Neural cell (in vitro differentiated cells): ENCODE measurements at regions not wholly inside any gene's neighbourhood (a gene's known extent, or its start where the extent isn't known, plus 50 kb on each side); places are given as distances from the start of the nearest gene placed in this dataset.

Source experiments
- EP300 ChIP-seq: fragments of 450-650 bp; conservative IDR thresholded peaks from 2 replicates; pipeline ENCODE4 v1.6.1; 2014; ENCODE audit warnings: antibody characterized with exemption, mild to moderate bottlenecking, moderate library complexity; ENCODE audit not compliant: poor library complexity, severe bottlenecking
- EZH2 ChIP-seq: fragments of 200-600, 300-800 bp; shearing (Covaris generic), sonication (generic); IDR thresholded peaks from 2 replicates; pipeline ENCODE4 v1.6.1; 2014; ENCODE audit warnings: antibody characterized with exemption, low read length, borderline replicate concordance, mild to moderate bottlenecking; ENCODE audit not compliant: insufficient read depth, poor library complexity, severe bottlenecking
- MXI1 ChIP-seq: fragments of 450-650 bp; conservative IDR thresholded peaks from 2 replicates; pipeline ENCODE4 v1.6.1; 2014; ENCODE audit warnings: antibody characterized with exemption, mild to moderate bottlenecking; ENCODE audit not compliant: poor library complexity, severe bottlenecking
- POLR2AphosphoS5 ChIP-seq: IDR thresholded peaks from 2 replicates; pipeline ENCODE4 v1.6.1; 2012
- RAD21 ChIP-seq: fragments of 450-650 bp; conservative IDR thresholded peaks from 2 replicates; pipeline ENCODE4 v1.6.1; 2014; ENCODE audit warnings: antibody characterized with exemption, mild to moderate bottlenecking, moderate library complexity
- SMC3 ChIP-seq: fragments of 450-650 bp; conservative IDR thresholded peaks from 2 replicates; pipeline ENCODE4 v1.6.1; 2014; ENCODE audit warnings: antibody characterized with exemption, mild to moderate bottlenecking, moderate library complexity; ENCODE audit not compliant: poor library complexity
- TAF1 ChIP-seq: IDR thresholded peaks from 2 replicates; pipeline ENCODE4 v1.6.1; 2012; ENCODE audit warnings: low read depth
- TF ChIP-seq, protein P1 (sequence below): fragments of 450-650 bp; IDR thresholded peaks from 2 replicates; pipeline ENCODE4 v1.5.1; 2014; ENCODE audit warnings: antibody characterized with exemption, mild to moderate bottlenecking, moderate library complexity; ENCODE audit not compliant: poor library complexity, severe bottlenecking
- TF ChIP-seq, protein P2 (sequence below): IDR thresholded peaks from 2 replicates; pipeline ENCODE4 v1.6.1; 2012; ENCODE audit warnings: borderline replicate concordance

DNA sequence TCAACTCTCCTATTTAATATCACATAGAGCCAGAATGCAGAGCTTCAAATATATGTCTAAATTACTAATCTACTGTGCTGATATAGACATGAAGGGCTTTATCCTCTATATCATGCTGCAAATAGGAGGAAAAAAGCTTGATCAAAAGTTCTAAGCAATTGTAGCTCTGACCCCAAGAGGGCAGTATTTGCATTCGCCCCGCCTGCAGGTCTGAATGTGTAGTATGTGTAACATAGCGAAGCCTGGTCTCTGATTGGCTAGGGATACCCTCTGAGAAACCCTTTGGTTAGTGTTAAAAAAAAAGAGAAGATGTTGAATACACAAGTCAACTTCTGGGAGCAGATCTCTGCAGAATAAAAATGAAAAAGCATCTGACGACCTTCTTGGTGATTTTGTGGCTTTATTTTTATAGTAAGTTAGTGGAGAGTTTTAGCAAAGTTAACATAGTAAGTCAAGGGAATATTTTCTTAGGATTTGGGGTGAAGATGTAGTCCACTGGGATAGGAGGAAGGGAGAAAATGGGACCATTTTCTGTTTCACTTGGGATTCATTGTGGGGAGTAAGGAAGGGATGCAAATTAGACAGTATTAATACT lies 151.6 kb upstream of the OR4E1 start:
- no peak for TF ChIP-seq RAD21
- no peak for TF ChIP-seq EZH2
- no peak for TF ChIP-seq TAF1
- TF ChIP-seq, protein P1, sequence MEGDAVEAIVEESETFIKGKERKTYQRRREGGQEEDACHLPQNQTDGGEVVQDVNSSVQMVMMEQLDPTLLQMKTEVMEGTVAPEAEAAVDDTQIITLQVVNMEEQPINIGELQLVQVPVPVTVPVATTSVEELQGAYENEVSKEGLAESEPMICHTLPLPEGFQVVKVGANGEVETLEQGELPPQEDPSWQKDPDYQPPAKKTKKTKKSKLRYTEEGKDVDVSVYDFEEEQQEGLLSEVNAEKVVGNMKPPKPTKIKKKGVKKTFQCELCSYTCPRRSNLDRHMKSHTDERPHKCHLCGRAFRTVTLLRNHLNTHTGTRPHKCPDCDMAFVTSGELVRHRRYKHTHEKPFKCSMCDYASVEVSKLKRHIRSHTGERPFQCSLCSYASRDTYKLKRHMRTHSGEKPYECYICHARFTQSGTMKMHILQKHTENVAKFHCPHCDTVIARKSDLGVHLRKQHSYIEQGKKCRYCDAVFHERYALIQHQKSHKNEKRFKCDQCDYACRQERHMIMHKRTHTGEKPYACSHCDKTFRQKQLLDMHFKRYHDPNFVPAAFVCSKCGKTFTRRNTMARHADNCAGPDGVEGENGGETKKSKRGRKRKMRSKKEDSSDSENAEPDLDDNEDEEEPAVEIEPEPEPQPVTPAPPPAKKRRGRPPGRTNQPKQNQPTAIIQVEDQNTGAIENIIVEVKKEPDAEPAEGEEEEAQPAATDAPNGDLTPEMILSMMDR, result no peak
- no peak for TF ChIP-seq POLR2AphosphoS5
- TF ChIP-seq, protein P2, sequence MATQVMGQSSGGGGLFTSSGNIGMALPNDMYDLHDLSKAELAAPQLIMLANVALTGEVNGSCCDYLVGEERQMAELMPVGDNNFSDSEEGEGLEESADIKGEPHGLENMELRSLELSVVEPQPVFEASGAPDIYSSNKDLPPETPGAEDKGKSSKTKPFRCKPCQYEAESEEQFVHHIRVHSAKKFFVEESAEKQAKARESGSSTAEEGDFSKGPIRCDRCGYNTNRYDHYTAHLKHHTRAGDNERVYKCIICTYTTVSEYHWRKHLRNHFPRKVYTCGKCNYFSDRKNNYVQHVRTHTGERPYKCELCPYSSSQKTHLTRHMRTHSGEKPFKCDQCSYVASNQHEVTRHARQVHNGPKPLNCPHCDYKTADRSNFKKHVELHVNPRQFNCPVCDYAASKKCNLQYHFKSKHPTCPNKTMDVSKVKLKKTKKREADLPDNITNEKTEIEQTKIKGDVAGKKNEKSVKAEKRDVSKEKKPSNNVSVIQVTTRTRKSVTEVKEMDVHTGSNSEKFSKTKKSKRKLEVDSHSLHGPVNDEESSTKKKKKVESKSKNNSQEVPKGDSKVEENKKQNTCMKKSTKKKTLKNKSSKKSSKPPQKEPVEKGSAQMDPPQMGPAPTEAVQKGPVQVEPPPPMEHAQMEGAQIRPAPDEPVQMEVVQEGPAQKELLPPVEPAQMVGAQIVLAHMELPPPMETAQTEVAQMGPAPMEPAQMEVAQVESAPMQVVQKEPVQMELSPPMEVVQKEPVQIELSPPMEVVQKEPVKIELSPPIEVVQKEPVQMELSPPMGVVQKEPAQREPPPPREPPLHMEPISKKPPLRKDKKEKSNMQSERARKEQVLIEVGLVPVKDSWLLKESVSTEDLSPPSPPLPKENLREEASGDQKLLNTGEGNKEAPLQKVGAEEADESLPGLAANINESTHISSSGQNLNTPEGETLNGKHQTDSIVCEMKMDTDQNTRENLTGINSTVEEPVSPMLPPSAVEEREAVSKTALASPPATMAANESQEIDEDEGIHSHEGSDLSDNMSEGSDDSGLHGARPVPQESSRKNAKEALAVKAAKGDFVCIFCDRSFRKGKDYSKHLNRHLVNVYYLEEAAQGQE, result no peak
- no peak for TF ChIP-seq EP300
- TF ChIP-seq MXI1, result no peak
- TF ChIP-seq SMC3, result no peak
